HG02642 (cell line): ENCODE measurements at regions not wholly inside any gene's neighbourhood (a gene's known extent, or its start where the extent isn't known, plus 50 kb on each side); places are given as distances from the start of the nearest gene placed in this dataset.

ENCODE experiments used
- ATAC-seq: cut with Tn5 transposase; IDR thresholded peaks from one replicate; pipeline ENCODE4 v1.9.1; 2021; ENCODE audit warnings: mild to moderate bottlenecking; ENCODE audit not compliant: unreplicated experiment, poor library complexity

- ATAC-seq: no peak
Measured at GRCh38 chr15:70165716-70166284, 68.1 kb upstream of the TLE3 start.

GRCh38 chr15:70164910-70165715 is 67.4 kb upstream of the TLE3 start:
- no peak for ATAC-seq

GRCh38 chr15:70164156-70164900 is 66.6 kb upstream of the TLE3 start:
- no peak for ATAC-seq

GRCh38 chr15:70160803-70161565 is 63.3 kb upstream of the TLE3 start:
- ATAC-seq: no peak

DNA sequence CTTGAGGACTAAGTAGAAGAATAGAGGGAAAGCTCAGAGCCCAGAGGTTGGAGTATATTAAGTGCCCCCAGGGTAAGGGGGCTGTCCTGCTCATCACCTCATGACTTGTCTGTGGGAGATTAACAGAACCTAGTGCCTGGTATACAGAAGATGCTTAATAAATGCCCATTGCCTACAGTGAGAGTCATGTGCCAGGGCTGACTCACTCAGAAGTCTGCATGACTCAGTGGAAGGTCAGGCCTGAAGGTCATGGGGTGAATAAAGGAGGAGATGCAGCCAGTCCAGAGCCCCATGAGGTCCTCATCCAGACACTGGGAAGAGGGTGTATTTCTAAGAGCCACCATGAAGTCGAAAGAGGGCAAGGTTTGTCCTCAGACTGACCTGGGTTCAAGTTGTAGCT is 62.5 kb upstream of the TLE3 start:
- ATAC-seq: no peak

GRCh38 chr15:70159713-70160009 is 61.9 kb upstream of the TLE3 start:
- ATAC-seq: no peak

GRCh38 chr15:70159001-70159712 is 61.4 kb upstream of the TLE3 start:
- no peak for ATAC-seq

GRCh38 chr15:70158309-70159000 is 60.7 kb upstream of the TLE3 start:
- no peak for ATAC-seq

DNA sequence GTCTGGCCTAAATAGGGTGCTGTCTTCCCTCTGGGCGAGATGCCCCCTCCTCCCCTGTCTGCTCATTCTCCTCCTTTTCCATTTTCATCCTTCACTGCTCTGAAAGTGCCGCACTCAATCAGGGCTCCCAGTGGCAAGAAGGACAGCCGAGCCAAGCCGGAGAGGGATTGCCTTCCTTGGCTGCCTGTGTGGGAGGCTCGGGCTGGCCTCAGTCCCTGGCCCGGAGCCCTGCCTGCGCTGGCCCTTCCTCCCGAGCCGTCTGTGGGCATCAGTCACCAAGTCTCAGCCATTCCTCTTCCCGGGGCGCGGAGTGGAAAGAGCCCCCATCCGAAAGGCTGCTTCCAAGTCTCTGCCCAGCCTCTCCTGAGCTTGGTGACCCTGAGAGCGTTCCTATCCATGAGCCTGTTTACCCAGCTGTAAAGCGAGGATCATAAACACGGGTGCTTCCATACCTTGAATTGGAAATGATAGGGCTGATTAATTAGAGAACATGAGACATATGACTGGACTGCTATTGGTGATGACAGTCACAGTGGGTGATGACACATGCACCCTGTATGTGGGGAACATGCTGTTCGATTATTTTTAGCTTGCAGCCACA is 59.1 kb upstream of the TLE3 start:
- ATAC-seq: no peak

GRCh38 chr15:70154718-70155347 is 57.1 kb upstream of the TLE3 start:
- no peak for ATAC-seq

DNA sequence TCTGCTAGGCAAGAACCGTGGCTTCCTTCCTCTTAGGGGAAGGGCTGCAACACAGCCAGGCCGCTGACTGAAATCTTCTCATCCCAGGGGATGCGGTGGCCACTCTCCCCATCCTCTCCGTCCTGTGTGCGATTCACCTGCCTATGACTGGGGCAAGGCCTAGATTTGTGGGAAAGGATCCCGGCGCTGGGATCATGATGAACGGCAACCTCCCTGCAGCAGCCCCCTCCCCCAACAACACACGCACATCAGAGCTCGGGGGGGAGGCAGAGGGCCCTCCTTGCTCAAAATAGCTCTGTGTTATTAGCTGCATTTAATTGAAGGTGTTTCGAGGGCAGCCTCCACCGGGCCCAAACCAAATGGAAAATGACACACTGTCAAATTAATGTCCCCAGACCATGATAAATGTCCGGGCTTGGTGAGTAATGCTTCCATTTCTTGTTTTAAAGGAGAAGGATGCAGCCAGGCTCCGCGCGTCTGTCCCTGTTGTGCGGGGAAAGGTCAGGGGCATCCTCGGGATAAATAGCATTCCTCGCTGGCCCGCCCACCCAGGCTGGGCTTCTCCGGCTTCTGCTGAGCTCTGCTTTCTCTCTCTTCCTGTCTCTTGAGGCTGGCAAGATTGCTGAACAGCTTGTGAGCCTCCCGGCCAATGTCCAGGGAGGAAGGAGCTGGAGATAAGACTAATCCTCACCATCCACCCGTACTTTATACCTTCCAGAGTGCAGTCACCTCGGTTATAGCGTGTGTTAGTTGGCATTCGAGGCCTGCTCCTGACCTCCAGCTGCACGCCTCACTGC is 56.4 kb upstream of the TLE3 start:
- no peak for ATAC-seq

DNA sequence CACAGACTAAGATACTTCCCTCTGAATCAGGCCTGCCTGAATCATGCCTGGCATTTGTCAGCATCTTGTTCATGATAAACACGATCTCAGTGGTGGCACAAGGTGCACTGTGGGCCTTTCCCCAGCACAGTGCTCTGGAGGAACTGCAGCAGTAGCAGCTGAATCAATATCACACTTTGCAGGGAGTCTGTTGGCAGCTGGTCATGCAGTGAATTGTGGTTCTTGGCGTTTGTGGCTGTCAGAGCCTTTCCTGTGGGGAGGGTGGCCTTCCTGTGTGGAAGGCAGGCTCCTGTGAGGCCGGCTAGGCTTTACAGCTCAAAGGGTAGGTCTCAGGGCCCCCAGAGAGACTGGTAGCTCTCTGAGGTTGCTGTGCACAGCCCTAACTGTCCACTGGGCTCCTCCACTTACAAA is 54.4 kb upstream of the TLE3 start:
- ATAC-seq: no peak

DNA sequence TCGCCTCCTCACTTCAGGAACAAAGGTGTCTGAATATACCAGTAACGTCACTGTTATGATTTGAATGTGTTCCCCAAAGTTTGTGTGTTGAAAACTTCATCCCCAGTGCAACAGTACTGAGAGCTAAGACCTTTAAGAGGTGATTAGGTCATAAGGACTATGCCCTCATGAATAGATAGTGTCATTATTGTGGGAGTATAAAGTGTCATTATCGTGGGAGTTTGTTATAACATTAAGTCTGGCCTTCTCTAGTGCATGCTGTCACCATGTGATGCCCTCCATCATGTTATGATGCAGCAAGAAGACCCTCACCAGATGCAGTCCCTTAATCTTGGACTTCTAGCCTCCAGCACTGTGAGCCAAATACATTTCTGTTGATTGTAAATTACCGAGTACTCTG is 53.7 kb upstream of the TLE3 start:
- no peak for ATAC-seq

- ATAC-seq: no peak
Measured at GRCh38 chr15:70151003-70151402, 53.3 kb upstream of the TLE3 start.

DNA sequence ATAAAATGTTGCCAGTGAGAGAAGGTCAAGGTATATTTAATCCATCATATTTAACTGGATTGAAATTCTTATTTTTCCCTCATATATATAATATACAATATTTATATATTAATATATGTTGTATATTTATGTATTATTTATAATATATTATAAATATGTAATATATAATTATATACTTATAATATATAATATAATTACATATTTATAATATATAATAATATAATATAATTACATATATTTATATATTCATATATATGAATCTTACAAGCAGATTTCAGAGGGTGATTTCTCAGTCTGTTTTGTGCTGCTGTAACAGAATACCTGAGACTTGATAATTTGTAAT is 52.7 kb upstream of the TLE3 start:
- no peak for ATAC-seq

GRCh38 chr15:70149667-70150404 is 52.1 kb upstream of the TLE3 start:
- ATAC-seq: no peak

DNA sequence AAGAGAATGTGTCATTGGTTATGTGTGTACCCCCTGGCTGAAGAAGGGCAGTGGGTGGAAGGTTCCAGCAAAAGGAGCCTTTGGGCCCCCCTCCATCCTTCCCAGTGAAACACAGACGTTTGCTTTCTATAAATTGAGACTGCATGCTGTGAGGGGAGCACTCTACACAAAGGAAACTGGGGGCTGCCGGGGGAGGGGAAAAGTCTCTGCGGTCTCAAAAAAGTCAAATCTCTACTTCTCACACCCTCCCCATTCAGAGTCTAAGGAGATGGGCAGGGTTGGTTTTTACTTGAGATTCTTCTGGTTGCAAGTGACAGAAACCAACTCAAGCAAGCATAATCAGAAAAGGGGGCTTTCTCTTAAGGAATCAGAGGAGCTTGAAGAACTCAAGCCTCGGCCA is 50.1 kb upstream of the TLE3 start:
- ATAC-seq: no peak
